SK-N-SH (cell line): ENCODE measurements at regions not wholly inside any gene's neighbourhood (a gene's known extent, or its start where the extent isn't known, plus 50 kb on each side); places are given as distances from the start of the nearest gene placed in this dataset.

Experiments
- CTCF ChIA-PET: fragments of 300-600, 350-600 bp; formaldehyde crosslinking; extraction: SDS; loops from one replicate; lab custom pipeline; 2021; lab: Yijun Ruan, JAX
- POLR2A ChIA-PET: fragments of 350-600 bp; sonication (Branson Sonifier 250); formaldehyde crosslinking; extraction: SDS; loops from one replicate; lab custom pipeline; 2020; ENCODE audit warnings: antibody characterized with exemption, inconsistent platforms; lab: Yijun Ruan, JAX
- DNase-seq: peaks from one replicate; pipeline ENCODE4 v3.0.0; 2012
- H2AFZ ChIP-seq: fragments of 200-600 bp; sonication (generic); 2 replicates; pipeline ENCODE4 v1.8.1; 2016; ENCODE audit warnings: antibody characterized with exemption, mild to moderate bottlenecking, low read depth
- H3F3A ChIP-seq: fragments of 200-600 bp; sonication (generic); replicated peaks from 2 replicates; pipeline ENCODE3; 2016; ENCODE audit warnings: antibody characterized with exemption, mild to moderate bottlenecking; ENCODE audit not compliant: insufficient read depth
- H3K27ac ChIP-seq, 2 experiments: fragments of 200-500 bp in 1 of 2; fragments of 200-600 bp in 1 of 2; sonication (Bioruptor generic) in 1 of 2; sonication (generic), shearing (Covaris generic) in 1 of 2; 2 replicates each; pipeline versions ENCODE4 v1.5.1 to v1.6.1; 2014 to 2016; ENCODE audit warnings: low read depth in 2 of 2, inconsistent platforms in 1 of 2, low read length in 1 of 2, mild to moderate bottlenecking in 1 of 2, mixed read lengths in 1 of 2
- H3K27me3 ChIP-seq: fragments of 200-600 bp; sonication (generic), shearing (Covaris generic); 2 replicates; pipeline ENCODE4 v1.6.1; 2016; ENCODE audit warnings: mixed run types; ENCODE audit not compliant: insufficient read depth
- H3K36me3 ChIP-seq, 2 experiments: fragments of 200-500 bp in 1 of 2; fragments of 200-600 bp in 1 of 2; sonication (Bioruptor generic) in 1 of 2; sonication (generic) in 1 of 2; replicated peaks in 1 of 2; 2 replicates each; pipeline versions ENCODE3 to v1.5.1; 2014 to 2016; ENCODE audit warnings: low read length in 1 of 2, mild to moderate bottlenecking in 1 of 2; ENCODE audit not compliant: insufficient read depth in 2 of 2, control insufficient read depth in 1 of 2
- H3K4me1 ChIP-seq, 2 experiments: fragments of 200-500 bp in 1 of 2; fragments of 200-600 bp in 1 of 2; sonication (Bioruptor generic) in 1 of 2; sonication (generic), shearing (Covaris generic) in 1 of 2; 2 replicates each; pipeline versions ENCODE4 v1.5.1 to v1.6.1; 2014 to 2016; ENCODE audit warnings: low read depth in 1 of 2, low read length in 1 of 2, mixed run types in 1 of 2; ENCODE audit not compliant: insufficient read depth in 2 of 2, control insufficient read depth in 1 of 2
- H3K4me2 ChIP-seq: fragments of 200-600 bp; sonication (generic), shearing (Covaris generic); 2 replicates; pipeline ENCODE4 v1.6.1; 2017; ENCODE audit warnings: mixed run types
- H3K4me3 ChIP-seq, 2 experiments: fragments of 200-500 bp in 1 of 2; fragments of 200-600 bp in 1 of 2; sonication (Bioruptor generic) in 1 of 2; sonication (generic), shearing (Covaris generic) in 1 of 2; 2 replicates each; pipeline versions ENCODE4 v1.5.1 to v1.8.1; 2014 to 2016; ENCODE audit warnings: low read depth in 2 of 2, inconsistent platforms in 1 of 2, low read length in 1 of 2, mild to moderate bottlenecking in 1 of 2, mixed read lengths in 1 of 2, moderate library complexity in 1 of 2
- H3K79me2 ChIP-seq: fragments of 200-600 bp; sonication (generic); 2 replicates; pipeline ENCODE4 v1.8.1; 2017; ENCODE audit warnings: mild to moderate bottlenecking; ENCODE audit not compliant: insufficient read depth
- H3K9ac ChIP-seq: fragments of 200-600 bp; sonication (generic); 2 replicates; pipeline ENCODE4 v1.6.1; 2017; ENCODE audit warnings: mixed run types
- H3K9me2 ChIP-seq: fragments of 200-600 bp; sonication (generic); 2 replicates; pipeline ENCODE4 v1.6.1; 2017; ENCODE audit warnings: mixed run types
- H3K9me3 ChIP-seq: fragments of 200-600 bp; sonication (generic); 2 replicates; pipeline ENCODE4 v1.6.1; 2017; ENCODE audit warnings: mixed run types, mild to moderate bottlenecking, moderate library complexity
- H4K20me1 ChIP-seq: fragments of 200-600 bp; sonication (generic); 2 replicates; pipeline ENCODE4 v1.6.1; 2017; ENCODE audit warnings: mild to moderate bottlenecking, mixed run types; ENCODE audit not compliant: insufficient read depth
- EZH2phosphoT487 ChIP-seq: fragments of 200-600 bp; sonication (generic); IDR thresholded peaks from 2 replicates; pipeline ENCODE4 v1.6.1; 2017; ENCODE audit warnings: low read depth, mixed run types, mild to moderate bottlenecking, antibody characterized with exemption, moderate library complexity, borderline replicate concordance
- FOXJ3 ChIP-seq: sonication (generic); formaldehyde crosslinking; IDR thresholded peaks from 2 replicates; pipeline ENCODE4 v1.5.1; 2020; ENCODE audit warnings: mild to moderate bottlenecking, missing genetic modification reagents
- GABPA ChIP-seq: IDR thresholded peaks from 2 replicates; pipeline ENCODE4 v1.4.0; 2012; ENCODE audit warnings: low read depth, mild to moderate bottlenecking
- GATA2 ChIP-seq: sonication (generic); formaldehyde crosslinking; IDR thresholded peaks from 2 replicates; pipeline ENCODE4 v1.5.0; 2020; ENCODE audit warnings: mild to moderate bottlenecking, missing genetic modification reagents
- JUND ChIP-seq: IDR thresholded peaks from 2 replicates; pipeline ENCODE4 v1.4.0; 2012
- NFIC ChIP-seq: IDR thresholded peaks from 2 replicates; pipeline ENCODE4 v1.4.0; 2012; ENCODE audit warnings: borderline replicate concordance
- PBX3 ChIP-seq: IDR thresholded peaks from 2 replicates; pipeline ENCODE4; 2012
- RAD21 ChIP-seq: IDR thresholded peaks from 2 replicates; pipeline ENCODE4 v1.6.1; 2012; ENCODE audit warnings: mild to moderate bottlenecking, low read length
- RCOR1 ChIP-seq: fragments of 150-350 bp; IDR thresholded peaks from 2 replicates; pipeline ENCODE4 v1.6.1; 2017; ENCODE audit warnings: antibody characterized with exemption, low read length
- RFX5 ChIP-seq: IDR thresholded peaks from 2 replicates; pipeline ENCODE4 v1.6.1; 2012; ENCODE audit warnings: mild to moderate bottlenecking, improper control_type of control experiment, low read length
- TCF12 ChIP-seq: IDR thresholded peaks from 2 replicates; pipeline ENCODE4 v1.4.0; 2012
- WGBS: methylation state at CpG from one replicate; pipeline ENCODE4 v1.1.6; 2017; ENCODE audit warnings: low lambda C conversion rate; 5-methylcytosine and 5-hydroxymethylcytosine counted together
- TF ChIP-seq, protein P1 (sequence below): fragments of 150-350 bp; IDR thresholded peaks from 2 replicates; pipeline ENCODE4 v1.6.1; 2016; ENCODE audit warnings: mild to moderate bottlenecking, low read depth, low read length
- TF ChIP-seq, protein P2 (sequence below): IDR thresholded peaks from 2 replicates; pipeline ENCODE4 v1.6.1; 2012; ENCODE audit warnings: mild to moderate bottlenecking, low read depth, low read length, moderate library complexity

DNA sequence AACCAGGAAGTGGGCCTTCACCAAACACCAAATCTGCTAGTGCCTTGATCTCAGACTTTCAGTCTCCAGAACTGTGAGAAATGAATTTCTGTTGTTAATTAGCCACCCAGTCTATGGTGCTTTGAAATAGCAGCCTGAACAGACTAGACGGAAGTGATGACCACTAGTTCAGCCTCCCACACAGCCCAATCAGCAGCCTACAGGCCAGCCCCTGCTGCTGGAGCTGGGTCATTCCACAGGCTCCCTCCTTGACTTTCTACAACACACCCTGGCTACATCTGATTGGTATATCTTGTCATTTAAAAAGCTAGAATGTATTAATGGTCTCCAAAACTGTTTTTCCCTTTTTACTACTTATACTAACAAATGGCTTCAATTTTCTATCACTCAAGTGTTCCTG, 277.2 kb upstream of the TAC1 start:
- 0 out of 2 replicates have a peak, but pooled peaks cover 4% of the 10 kb centered on the region for H3K27me3 ChIP-seq
- no peaks in the 10 kb centered on the region for H3K4me1 ChIP-seq
- ChIA-PET POLR2A (no interaction called here), CTCF (no interaction called here)
- no peak overlapping the region for H3K4me2 ChIP-seq
- no peak overlapping the region for H3K9ac ChIP-seq
- TF ChIP-seq PBX3 (no peak), NFIC (no peak), TCF12 (no peak), GATA2 (CRISPR knock-in tag) (no peak), JUND (no peak)
- H3K9me3 ChIP-seq = no peaks in the 10 kb centered on the region
- 17% methylated on average over 1 of the region's 1 CpG for WGBS
- H3F3A ChIP-seq = no peaks in the 10 kb centered on the region
- no peak overlapping the region for H3K4me3 ChIP-seq
- H3K27ac ChIP-seq = no peak overlapping the region
- no peaks in the 10 kb centered on the region for H3K36me3 ChIP-seq
- no peaks in the 10 kb centered on the region for H4K20me1 ChIP-seq
- no peaks in the 10 kb centered on the region for H3K9me2 ChIP-seq
- H2AFZ ChIP-seq = no peak overlapping the region
- no peak for DNase-seq
- no peaks in the 10 kb centered on the region for H3K79me2 ChIP-seq

DNA sequence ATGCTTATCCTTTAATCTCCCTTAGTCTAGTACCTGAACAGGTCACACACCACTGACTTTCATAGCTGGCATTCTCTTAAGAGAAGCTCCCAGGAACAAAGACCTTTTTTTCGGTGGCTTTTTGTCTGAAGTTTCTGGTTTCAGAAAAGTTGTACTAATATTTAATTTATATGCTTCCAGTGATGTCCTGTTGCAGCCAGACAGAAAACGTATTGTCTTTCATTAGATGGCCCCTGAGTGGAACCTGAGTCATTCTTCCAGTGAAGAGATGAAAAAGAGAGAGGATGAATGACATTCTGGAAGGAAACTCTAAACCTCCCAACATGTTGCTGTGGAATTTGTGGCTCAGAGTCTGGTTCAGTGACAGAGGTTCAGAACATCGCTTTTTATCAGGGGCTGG, 274.8 kb upstream of the TAC1 start:
- TF ChIP-seq RCOR1 (no peak), FOXJ3 (CRISPR knock-in tag) (no peak), EZH2phosphoT487 (no peak), RFX5 (no peak), RAD21 (no peak), GABPA (no peak), JUND (no peak), PBX3 (no peak), TCF12 (no peak)
- TF ChIP-seq, protein P1, sequence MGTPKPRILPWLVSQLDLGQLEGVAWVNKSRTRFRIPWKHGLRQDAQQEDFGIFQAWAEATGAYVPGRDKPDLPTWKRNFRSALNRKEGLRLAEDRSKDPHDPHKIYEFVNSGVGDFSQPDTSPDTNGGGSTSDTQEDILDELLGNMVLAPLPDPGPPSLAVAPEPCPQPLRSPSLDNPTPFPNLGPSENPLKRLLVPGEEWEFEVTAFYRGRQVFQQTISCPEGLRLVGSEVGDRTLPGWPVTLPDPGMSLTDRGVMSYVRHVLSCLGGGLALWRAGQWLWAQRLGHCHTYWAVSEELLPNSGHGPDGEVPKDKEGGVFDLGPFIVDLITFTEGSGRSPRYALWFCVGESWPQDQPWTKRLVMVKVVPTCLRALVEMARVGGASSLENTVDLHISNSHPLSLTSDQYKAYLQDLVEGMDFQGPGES = no peak
- TF ChIP-seq, protein P2, sequence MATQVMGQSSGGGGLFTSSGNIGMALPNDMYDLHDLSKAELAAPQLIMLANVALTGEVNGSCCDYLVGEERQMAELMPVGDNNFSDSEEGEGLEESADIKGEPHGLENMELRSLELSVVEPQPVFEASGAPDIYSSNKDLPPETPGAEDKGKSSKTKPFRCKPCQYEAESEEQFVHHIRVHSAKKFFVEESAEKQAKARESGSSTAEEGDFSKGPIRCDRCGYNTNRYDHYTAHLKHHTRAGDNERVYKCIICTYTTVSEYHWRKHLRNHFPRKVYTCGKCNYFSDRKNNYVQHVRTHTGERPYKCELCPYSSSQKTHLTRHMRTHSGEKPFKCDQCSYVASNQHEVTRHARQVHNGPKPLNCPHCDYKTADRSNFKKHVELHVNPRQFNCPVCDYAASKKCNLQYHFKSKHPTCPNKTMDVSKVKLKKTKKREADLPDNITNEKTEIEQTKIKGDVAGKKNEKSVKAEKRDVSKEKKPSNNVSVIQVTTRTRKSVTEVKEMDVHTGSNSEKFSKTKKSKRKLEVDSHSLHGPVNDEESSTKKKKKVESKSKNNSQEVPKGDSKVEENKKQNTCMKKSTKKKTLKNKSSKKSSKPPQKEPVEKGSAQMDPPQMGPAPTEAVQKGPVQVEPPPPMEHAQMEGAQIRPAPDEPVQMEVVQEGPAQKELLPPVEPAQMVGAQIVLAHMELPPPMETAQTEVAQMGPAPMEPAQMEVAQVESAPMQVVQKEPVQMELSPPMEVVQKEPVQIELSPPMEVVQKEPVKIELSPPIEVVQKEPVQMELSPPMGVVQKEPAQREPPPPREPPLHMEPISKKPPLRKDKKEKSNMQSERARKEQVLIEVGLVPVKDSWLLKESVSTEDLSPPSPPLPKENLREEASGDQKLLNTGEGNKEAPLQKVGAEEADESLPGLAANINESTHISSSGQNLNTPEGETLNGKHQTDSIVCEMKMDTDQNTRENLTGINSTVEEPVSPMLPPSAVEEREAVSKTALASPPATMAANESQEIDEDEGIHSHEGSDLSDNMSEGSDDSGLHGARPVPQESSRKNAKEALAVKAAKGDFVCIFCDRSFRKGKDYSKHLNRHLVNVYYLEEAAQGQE = no peak
- no peak overlapping the region for H3K27ac ChIP-seq

More for the DNA sequence above, 274.8 kb upstream of the TAC1 start:
- WGBS = under 1% methylated on average over 3 of the region's 3 CpGs
- Histone ChIP-seq H3K9me2 (no peaks in the 10 kb centered on the region), H3K4me3 (no peak overlapping the region), H3K4me1 (no peaks in the 10 kb centered on the region), H3K79me2 (no peaks in the 10 kb centered on the region), H4K20me1 (no peaks in the 10 kb centered on the region), H3K27me3 (0 out of 2 replicates have a peak, but pooled peaks cover 4% of the 10 kb centered on the region), H3K9ac (no peak overlapping the region), H2AFZ (no peak overlapping the region), H3K9me3 (no peaks in the 10 kb centered on the region), H3K4me2 (no peak overlapping the region), H3K36me3 (no peaks in the 10 kb centered on the region), H3F3A (no peaks in the 10 kb centered on the region)
- ChIA-PET CTCF (interaction anchor here (0.6 kb wide), 1 partner anchor 11 kb away, joined by 4 read pairs; no protein-coding TSS in a partner anchor), POLR2A (no interaction called here)
- DNase-seq = no peak
